ENCODE measurements at regions not wholly inside any gene's neighbourhood (a gene's known extent, or its start where the extent isn't known, plus 50 kb on each side); places are given as distances from the start of the nearest gene placed in this dataset.

GRCh38 chr6:133697185-133697584 is 191.7 kb upstream of the TCF21 start:
- no peak for DNase-seq (ENCODE audit: low read depth)

DNA sequence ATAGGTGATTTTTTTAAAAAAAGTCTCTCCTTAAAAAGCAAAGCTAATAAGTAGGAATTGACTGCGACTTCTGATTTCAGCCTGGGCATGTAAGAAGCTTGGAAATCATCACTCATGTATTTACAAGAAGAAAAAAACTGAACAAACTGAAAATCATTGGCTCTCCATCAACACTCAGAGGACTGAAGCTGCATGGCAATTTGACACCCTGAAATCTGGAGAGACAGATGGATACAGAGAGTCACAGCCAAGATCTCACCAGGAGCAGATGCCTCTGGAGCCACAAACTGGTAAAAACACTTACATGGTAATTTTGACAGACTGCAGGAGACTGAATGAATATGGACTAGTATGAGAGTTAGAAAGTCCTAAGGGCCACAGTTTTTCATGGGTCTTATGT is 191.2 kb upstream of the TCF21 start:
- no peak for DNase-seq (ENCODE audit: low read depth)

- DNase-seq (ENCODE audit: low read depth), result no peak
Observed at GRCh38 chr6:133698272-133698671, 190.6 kb upstream of the TCF21 start.

DNA sequence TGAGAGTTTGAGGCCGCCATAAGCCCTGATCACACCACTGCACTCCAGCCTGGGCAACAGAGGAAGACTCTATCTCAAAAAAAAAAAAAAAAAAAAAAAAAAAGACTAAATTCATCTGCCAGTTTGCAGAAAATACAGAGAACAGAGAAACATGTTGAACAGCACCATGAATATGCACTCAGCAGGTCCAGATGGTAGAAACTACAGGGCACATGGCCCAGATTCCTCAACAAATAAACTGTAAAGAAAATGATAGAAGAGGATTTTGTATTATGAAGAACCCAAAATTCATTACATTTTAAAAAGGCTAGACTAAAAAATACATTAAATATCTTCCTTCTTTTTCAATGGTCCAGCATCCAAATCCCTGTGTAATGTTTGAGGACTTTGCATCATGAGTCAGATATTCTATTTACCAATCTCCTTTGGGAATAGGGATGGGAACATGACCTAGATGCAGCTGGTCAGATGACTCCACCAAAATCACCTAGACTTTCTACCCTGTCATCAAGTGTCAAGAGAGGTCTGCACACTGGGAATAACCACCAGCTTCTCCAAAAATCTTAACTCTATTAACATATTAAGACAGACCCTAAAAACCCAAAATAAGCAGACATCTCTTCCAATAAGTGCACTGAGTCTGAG is 189.1 kb upstream of the TCF21 start:
- DNase-seq (ENCODE audit: low read depth), result no peak

- peak; percentile 54 for DNase-seq (ENCODE audit: low read depth)
Observed at GRCh38 chr6:133701633-133702331, 187.1 kb upstream of the TCF21 start.

GRCh38 chr6:133704371-133704770 is 184.5 kb upstream of the TCF21 start:
- no peak for DNase-seq (ENCODE audit: low read depth)

DNA sequence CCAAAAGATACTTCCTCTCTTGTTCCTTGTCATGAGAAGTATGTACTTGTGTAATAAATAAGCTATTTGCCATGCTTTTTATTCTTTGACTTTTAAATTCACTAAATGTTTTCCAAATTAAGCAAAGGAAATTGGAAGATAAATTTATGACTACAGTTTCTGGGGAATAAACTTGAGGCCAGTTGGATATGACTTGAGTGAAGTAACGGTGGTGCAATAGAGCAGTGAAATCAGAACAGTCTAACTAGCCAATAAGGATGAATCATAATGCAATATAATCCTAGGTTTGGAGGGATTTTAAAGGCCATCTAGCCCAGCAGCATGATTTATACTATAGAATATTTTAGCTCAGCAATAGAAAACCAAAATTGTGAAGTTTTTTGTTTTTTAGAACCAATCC is 183.8 kb upstream of the TCF21 start:
- peak; percentile 82 for DNase-seq (ENCODE audit: low read depth)

DNA sequence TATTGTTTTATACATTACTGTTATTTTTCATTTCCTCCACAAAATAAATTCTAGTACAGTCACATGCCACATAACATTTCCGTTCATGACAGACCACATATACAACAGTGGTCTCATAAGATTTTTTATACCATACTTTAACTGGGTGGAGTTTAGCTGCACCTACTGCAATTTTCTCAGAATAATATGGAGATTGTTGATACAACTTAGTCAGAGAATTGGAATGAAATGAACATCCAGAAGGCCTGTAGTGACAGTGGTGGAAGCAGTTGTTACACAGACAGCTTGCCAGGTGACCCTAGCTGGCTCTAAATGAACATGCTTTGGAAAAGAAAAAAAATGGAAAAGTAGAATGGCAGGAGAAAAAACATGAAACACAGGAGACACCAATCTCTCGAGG is 183.2 kb upstream of the TCF21 start:
- no peak for DNase-seq (ENCODE audit: low read depth)

- peak; percentile 98 for DNase-seq (ENCODE audit: low read depth)
Observed at GRCh38 chr6:133707456-133707855, 181.5 kb upstream of the TCF21 start.

- DNase-seq (ENCODE audit: low read depth), result no peak
Observed at GRCh38 chr6:133710826-133711225, 178.1 kb upstream of the TCF21 start.

GRCh38 chr6:133715270-133715669 is 173.6 kb upstream of the TCF21 start:
- no peak for DNase-seq (ENCODE audit: low read depth)

GRCh38 chr6:133724726-133725125 is 164.2 kb upstream of the TCF21 start:
- peak; percentile 52 for DNase-seq (ENCODE audit: low read depth)

DNA sequence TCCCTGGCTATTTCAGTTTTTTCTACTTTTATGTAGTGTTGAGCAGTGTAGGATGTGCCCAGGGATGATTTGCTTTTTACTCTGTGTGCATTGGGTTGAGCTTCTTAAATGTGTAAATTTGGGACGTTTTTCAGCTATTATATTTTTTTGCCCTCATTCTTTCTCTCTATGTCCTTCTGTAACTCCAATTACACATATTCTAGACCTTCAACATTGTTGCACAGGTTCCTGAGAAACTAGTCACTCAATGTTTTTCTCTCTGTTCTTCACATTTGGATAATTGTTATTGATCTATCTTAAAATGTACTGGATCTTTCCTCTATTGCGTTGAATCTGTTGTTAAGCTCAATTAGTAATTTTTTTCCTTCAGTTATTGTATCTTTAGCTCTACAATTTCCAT is 162.7 kb upstream of the TCF21 start:
- no peak for DNase-seq (ENCODE audit: low read depth)

GRCh38 chr6:133730881-133731280 is 158.0 kb upstream of the TCF21 start:
- DNase-seq (ENCODE audit: low read depth), result no peak

- DNase-seq (ENCODE audit: low read depth), result no peak
Observed at GRCh38 chr6:133740218-133740617, 148.7 kb upstream of the TCF21 start.

GRCh38 chr6:133740816-133741215 is 148.1 kb upstream of the TCF21 start:
- no peak for DNase-seq (ENCODE audit: low read depth)

- peak; percentile 10 for DNase-seq (ENCODE audit: low read depth)
Observed at GRCh38 chr6:133741375-133741861, 147.5 kb upstream of the TCF21 start.

- no peak for DNase-seq (ENCODE audit: low read depth)
Observed at GRCh38 chr6:133743621-133744020, 145.3 kb upstream of the TCF21 start.

DNA sequence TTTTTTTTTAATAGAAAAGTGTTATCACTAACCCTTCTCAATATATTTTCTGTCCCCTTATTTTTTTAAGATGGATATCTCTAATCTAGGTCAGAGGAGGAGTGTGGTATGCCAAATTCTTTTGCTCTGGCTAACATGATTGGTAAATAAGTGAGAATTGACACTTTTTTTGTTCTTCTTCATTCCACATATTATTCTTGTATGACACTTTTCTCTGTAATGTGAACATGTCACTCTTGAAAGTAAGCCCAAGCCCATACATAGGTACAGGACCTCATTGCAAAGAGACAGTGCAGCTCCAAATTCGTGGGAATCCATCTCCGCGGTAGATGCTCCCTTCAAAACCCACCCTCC is 142.5 kb upstream of the TCF21 start:
- no peak for DNase-seq (ENCODE audit: low read depth)

DNA sequence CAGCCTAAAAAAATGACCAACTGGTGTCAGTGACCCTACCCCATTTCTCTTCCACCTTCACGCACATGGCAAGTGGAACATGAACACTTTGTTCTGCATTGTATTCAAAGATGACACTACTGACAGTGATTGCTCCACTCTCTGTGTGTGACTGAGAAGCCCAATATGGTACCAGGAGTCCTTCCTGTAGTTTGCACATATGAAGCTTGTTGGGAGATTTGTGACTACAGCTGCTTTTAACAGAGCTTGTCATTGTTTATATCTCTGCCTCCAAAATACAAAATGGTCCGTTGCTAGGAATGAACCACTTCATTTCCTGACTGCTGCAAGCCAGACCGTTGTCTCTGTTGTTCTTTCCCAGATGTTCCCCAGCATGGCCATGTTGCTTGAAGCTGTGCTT is 140.3 kb upstream of the TCF21 start:
- no peak for DNase-seq (ENCODE audit: low read depth)

- no peak for DNase-seq (ENCODE audit: low read depth)
Observed at GRCh38 chr6:133749427-133749826, 139.5 kb upstream of the TCF21 start.

GRCh38 chr6:133752129-133752528 is 136.8 kb upstream of the TCF21 start:
- DNase-seq (ENCODE audit: low read depth), result no peak

DNA sequence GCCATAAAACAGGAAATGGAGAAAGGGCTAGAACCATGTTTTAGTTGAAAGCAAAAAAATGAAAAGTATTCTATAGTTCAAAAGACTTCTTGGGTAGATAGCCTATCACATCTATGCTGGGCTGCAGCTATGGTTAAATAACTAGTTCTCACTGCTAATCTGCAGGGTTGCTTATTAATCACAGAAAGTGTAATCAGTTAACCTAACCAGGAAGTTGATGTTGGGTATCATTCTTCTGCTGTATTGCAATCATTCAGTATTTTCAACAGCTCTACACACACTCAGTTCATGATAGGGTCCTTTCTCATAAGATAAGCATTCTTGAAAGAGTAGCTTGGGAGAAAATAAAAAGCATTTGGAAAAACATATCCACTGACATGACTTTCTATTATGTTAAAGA is 135.2 kb upstream of the TCF21 start:
- no peak for DNase-seq (ENCODE audit: low read depth)

DNA sequence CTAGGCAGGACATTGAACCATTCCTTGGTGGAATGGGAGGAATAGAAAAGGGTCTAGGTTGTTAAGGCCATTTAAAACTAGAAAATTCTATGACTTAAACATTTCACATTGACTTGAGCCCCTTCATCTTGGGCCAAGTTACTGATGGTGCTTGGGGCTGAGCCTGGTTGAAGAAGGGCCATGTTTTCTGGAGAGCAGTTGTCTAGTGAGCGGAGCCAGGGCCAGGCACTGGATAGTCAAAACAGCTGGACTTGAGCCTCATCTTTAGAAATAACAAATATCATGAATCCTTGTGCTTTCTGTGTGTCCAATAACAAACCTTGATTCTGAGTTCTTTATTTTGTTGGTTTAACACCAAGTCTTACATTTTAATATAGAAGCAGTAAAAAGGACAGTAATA is 134.6 kb upstream of the TCF21 start:
- DNase-seq (ENCODE audit: low read depth), result no peak

Measured in amniotic epithelial cell (primary cell).